ENCODE measurements at regions not wholly inside any gene's neighbourhood (a gene's known extent, or its start where the extent isn't known, plus 50 kb on each side); places are given as distances from the start of the nearest gene placed in this dataset.

DNA sequence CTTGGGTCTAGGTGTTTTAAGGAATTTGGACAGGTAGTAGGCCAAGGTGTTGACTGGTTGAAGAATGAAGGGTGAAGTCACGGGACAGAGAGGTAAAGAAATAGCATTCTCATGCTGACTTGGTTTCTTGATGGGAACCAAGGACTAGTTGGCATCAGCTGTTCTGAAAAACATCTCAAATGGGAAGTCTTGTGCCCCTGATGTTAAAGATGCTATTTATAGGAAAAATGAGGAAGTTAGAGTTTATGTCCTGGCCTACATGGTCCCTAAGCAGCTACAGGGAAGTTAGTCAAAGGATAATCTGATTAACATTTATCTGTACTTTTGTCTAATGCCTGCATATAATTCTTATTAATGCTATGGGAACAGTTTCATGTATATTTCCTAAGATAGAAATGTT lies 262.4 kb downstream of the HHIPL2 start:
- no peak for DNase-seq (ENCODE audit: low read depth)
- TF ChIP-seq CTCF (IDR thresholded peaks at IDR 0.05; ENCODE audit: insufficient read depth, low read depth, low read length, missing control alignments): no peak
- no peak overlapping the region for H3K4me3 ChIP-seq (ENCODE audit: low read length)

- H3K4me3 ChIP-seq (ENCODE audit: low read length): no peak overlapping the region
- peak; percentile 14 for DNase-seq (ENCODE audit: low read depth)
- TF ChIP-seq CTCF (IDR thresholded peaks at IDR 0.05; ENCODE audit: insufficient read depth, low read depth, low read length, missing control alignments): no peak
These were observed 263.4 kb downstream of the HHIPL2 start for GRCh38 chr1:222284466-222284865.

- peak; percentile 62 for DNase-seq (ENCODE audit: low read depth)
- H3K4me3 ChIP-seq (ENCODE audit: low read length): no peak overlapping the region
- no peak for TF ChIP-seq CTCF (IDR thresholded peaks at IDR 0.05; ENCODE audit: insufficient read depth, low read depth, low read length, missing control alignments)
These were observed 264.6 kb downstream of the HHIPL2 start for GRCh38 chr1:222283147-222283768.

GRCh38 chr1:222279591-222279990 lies 268.3 kb downstream of the HHIPL2 start:
- TF ChIP-seq CTCF (IDR thresholded peaks at IDR 0.05; ENCODE audit: insufficient read depth, low read depth, low read length, missing control alignments): no peak

GRCh38 chr1:222278501-222278900 lies 269.4 kb downstream of the HHIPL2 start:
- no peak overlapping the region for H3K4me3 ChIP-seq (ENCODE audit: low read length)
- TF ChIP-seq CTCF (IDR thresholded peaks at IDR 0.05; ENCODE audit: insufficient read depth, low read depth, low read length, missing control alignments): no peak
- DNase-seq (ENCODE audit: low read depth): no peak

More at GRCh38 chr1:222279591-222279990, 268.3 kb downstream of the HHIPL2 start:
- H3K4me3 ChIP-seq (ENCODE audit: low read length): no peak overlapping the region
- DNase-seq (ENCODE audit: low read depth): no peak

DNA sequence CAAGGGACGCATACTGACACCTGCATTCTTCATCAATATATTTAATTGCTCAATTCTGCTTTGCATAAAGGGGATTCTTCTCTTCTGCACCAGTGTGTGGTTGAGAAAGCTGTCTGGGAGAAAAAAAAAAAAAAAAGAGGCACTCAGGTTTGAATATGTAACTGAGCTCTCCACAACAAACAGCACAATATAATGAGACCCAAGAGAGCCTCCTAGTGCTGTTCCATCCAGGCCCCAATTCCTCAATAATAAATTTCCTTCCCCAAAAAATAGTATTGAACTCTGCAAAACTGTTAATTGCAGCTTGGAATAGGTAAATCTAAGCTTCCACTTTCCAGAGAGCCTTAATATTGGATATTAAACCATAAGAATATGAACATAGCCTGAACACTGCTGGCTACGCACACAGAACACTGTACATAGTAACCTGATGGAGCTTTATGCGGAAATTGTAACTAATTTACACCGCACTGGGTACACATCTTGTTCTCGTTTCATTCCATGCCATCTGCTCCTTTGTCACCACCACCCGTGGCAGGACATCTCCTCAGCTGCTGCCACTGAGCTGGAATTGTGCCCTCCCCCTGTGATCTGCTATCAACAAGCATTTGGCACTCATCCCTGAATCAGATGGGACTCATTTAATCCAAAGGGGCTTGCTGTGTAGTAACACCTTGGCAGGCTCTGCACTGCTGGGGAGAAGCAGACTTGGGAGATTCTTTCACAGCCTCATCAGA lies 272.0 kb downstream of the HHIPL2 start:
- H3K4me3 ChIP-seq (ENCODE audit: low read length): no peak overlapping the region
- no peak for DNase-seq (ENCODE audit: low read depth)
- no peak for TF ChIP-seq CTCF (IDR thresholded peaks at IDR 0.05; ENCODE audit: insufficient read depth, low read depth, low read length, missing control alignments)

All from epithelial cell of esophagus (primary cell).